Fibroblast of lung (primary cell): ENCODE measurements at regions not wholly inside any gene's neighbourhood (a gene's known extent, or its start where the extent isn't known, plus 50 kb on each side); places are given as distances from the start of the nearest gene placed in this dataset.
"Not testable (repeated sequence)": the region's sequence is repeated elsewhere in the genome, so short reads cannot be mapped to it uniquely, and the experiment has no call there.

ENCODE experiments used
- EZH2 ChIP-seq: IDR thresholded peaks from 2 replicates; pipeline ENCODE4 v1.5.1; 2012; ENCODE audit warnings: low read length, control low read depth, mild to moderate bottlenecking; ENCODE audit errors: missing control alignments
- TF ChIP-seq, protein P1 (sequence below), 2 donors: IDR thresholded peaks in 1 of 2; conservative IDR thresholded peaks in 1 of 2; 1 replicate in 1 of 2; 2 replicates in 1 of 2; pipeline ENCODE4 v1.5.1; 2011 to 2012; ENCODE audit warnings: low read length in 2 of 2, control low read depth in 1 of 2, inconsistent platforms in 1 of 2, low read depth in 1 of 2, mild to moderate bottlenecking in 1 of 2

DNA sequence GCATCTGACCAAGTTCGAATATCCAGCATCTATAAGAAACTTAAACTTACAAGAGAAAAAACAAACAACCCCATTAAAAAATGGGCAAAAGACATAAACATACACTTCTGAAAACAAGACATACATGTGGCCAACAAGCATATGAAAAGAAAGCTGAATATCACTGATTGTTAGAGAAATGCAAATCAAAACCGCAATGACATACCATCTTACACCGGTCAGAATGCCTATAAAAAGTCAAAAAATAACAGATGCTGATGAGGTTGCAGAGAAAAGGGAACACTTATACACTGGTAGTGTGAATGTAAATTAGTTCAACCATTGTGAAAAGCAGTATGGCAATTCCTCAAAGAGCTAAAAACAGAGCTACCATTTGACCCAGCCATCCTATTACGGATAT lies 166.0 kb downstream of the RRAGB start:
- TF ChIP-seq, protein P1, sequence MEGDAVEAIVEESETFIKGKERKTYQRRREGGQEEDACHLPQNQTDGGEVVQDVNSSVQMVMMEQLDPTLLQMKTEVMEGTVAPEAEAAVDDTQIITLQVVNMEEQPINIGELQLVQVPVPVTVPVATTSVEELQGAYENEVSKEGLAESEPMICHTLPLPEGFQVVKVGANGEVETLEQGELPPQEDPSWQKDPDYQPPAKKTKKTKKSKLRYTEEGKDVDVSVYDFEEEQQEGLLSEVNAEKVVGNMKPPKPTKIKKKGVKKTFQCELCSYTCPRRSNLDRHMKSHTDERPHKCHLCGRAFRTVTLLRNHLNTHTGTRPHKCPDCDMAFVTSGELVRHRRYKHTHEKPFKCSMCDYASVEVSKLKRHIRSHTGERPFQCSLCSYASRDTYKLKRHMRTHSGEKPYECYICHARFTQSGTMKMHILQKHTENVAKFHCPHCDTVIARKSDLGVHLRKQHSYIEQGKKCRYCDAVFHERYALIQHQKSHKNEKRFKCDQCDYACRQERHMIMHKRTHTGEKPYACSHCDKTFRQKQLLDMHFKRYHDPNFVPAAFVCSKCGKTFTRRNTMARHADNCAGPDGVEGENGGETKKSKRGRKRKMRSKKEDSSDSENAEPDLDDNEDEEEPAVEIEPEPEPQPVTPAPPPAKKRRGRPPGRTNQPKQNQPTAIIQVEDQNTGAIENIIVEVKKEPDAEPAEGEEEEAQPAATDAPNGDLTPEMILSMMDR (conservative IDR thresholded peaks at IDR 0.05 in 1 of 2, IDR thresholded peaks at IDR 0.05 in 1 of 2; ENCODE audit: low read depth in 1 of 2, low read length in 2 of 2) = not testable (repeated sequence)
- not testable (repeated sequence) for TF ChIP-seq EZH2
